ENCODE measurements at regions not wholly inside any gene's neighbourhood (a gene's known extent, or its start where the extent isn't known, plus 50 kb on each side); places are given as distances from the start of the nearest gene placed in this dataset.

DNA sequence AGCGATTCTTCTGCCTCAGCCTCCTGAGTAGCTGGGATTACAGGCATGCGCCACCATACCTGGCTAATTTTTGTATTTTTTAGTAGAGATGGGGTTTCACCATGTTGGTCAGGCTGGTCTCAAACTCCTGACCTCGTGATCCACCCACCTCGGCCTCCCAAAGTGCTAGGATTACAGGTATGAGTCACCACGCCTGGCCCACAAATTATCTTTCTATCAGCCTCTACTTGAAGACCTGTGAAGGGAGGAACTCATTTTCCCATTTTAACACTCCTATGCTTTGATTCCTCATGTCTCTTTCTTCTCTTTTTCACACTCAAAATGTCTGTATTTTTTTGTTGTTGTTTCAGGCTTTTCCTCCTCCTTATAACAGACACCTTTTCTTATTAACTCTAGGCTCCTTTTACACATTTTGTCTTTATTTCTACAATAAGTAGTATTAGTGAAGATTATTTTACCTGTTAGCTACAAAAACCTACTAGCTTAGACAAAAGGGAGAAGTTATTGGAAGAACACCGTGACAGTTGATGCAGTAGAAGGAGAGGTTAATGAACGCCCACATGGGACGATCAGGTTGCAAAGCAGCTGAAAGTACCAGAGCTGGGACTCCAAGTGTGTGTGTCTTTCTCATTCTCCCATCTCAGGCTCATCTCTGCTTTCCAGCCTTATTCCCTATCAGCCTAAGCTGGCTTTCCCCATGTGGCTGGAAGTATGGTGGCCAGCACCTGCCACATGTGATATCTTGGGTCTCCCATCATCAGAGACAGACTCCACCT lies 97.6 kb upstream of the AGAP1 start:
- TF ChIP-seq, protein P1, sequence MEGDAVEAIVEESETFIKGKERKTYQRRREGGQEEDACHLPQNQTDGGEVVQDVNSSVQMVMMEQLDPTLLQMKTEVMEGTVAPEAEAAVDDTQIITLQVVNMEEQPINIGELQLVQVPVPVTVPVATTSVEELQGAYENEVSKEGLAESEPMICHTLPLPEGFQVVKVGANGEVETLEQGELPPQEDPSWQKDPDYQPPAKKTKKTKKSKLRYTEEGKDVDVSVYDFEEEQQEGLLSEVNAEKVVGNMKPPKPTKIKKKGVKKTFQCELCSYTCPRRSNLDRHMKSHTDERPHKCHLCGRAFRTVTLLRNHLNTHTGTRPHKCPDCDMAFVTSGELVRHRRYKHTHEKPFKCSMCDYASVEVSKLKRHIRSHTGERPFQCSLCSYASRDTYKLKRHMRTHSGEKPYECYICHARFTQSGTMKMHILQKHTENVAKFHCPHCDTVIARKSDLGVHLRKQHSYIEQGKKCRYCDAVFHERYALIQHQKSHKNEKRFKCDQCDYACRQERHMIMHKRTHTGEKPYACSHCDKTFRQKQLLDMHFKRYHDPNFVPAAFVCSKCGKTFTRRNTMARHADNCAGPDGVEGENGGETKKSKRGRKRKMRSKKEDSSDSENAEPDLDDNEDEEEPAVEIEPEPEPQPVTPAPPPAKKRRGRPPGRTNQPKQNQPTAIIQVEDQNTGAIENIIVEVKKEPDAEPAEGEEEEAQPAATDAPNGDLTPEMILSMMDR (IDR thresholded peaks at IDR 0.05; ENCODE audit: insufficient read depth in 1 of 2, low read depth in 1 of 2, low read length in 1 of 2, severe bottlenecking in 1 of 2, unreplicated experiment in 1 of 2): no peak
- BruUV-seq (replicated peaks): no TSS peak
- no peak overlapping the region for H3K27ac Mint-ChIP-seq (ENCODE audit: unreplicated experiment)
- Histone ChIP-seq H3K4me3 (ENCODE audit: low read depth, low read length) (no peak overlapping the region), H3K36me3 (ENCODE audit: control insufficient read depth, insufficient read depth, low read length) (no peaks in the 10 kb centered on the region), H3K9me3 (no peaks in the 10 kb centered on the region; the same call in 1 of the 2 replicates), H3K4me1 (no peaks in the 10 kb centered on the region), H3K27me3 (replicated peaks; ENCODE audit: control insufficient read depth, insufficient read depth, low read length) (no peaks in the 10 kb centered on the region)
- ChIA-PET POLR2A (no interaction called here), CTCF (no interaction called here)
- no peak for DNase-seq
- no peak overlapping the region for H3K4me3 Mint-ChIP-seq (ENCODE audit: unreplicated experiment)
- H3K27me3 Mint-ChIP-seq (ENCODE audit: insufficient read depth, unreplicated experiment): no peaks in the 10 kb centered on the region
- H3K9me3 Mint-ChIP-seq (ENCODE audit: unreplicated experiment): peaks cover 12% of the 10 kb centered on the region
- H3K4me1 Mint-ChIP-seq (ENCODE audit: low read depth, unreplicated experiment): peaks cover 6% of the 10 kb centered on the region
- intact Hi-C loops (cut with micrococcal nuclease; ENCODE audit: unreplicated experiment): no loop called here
- H3K36me3 Mint-ChIP-seq (ENCODE audit: insufficient read depth, unreplicated experiment): no peaks in the 10 kb centered on the region

DNA sequence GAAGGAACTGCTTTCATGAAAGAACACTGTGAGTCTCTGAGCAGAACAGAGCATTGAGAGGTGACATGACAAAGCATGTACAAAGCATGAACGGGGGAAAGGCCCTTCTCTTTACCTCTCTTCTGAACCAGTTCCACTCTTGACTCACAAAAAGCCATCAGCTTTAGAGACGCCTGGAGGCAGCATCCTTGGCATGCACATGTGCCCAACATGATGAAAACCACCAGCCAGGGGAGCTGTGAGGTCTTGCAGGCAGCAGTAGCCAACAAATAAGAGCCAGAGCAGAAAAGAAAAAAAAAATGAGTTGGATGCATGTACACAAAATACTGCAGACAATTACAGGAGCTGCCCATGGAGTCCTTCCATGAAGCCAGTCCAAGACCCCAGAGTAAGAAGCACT lies 95.5 kb upstream of the AGAP1 start:
- peaks cover 6% of the 10 kb centered on the region for H3K4me1 Mint-ChIP-seq (ENCODE audit: low read depth, unreplicated experiment)
- no peaks in the 10 kb centered on the region for H3K36me3 Mint-ChIP-seq (ENCODE audit: insufficient read depth, unreplicated experiment)
- H3K9me3 Mint-ChIP-seq (ENCODE audit: unreplicated experiment): peaks cover 12% of the 10 kb centered on the region
- DNase-seq: no peak
- TF ChIP-seq, protein P1 (IDR thresholded peaks at IDR 0.05; ENCODE audit: insufficient read depth in 1 of 2, low read depth in 1 of 2, low read length in 1 of 2, severe bottlenecking in 1 of 2, unreplicated experiment in 1 of 2): no peak
- intact Hi-C loops (cut with micrococcal nuclease; ENCODE audit: unreplicated experiment): no loop called here
- no peak overlapping the region for H3K4me3 Mint-ChIP-seq (ENCODE audit: unreplicated experiment)
- H3K4me1 ChIP-seq: no peaks in the 10 kb centered on the region
- H3K9me3 ChIP-seq: no peaks in the 10 kb centered on the region; the same call in 1 of the 2 replicates
- no peaks in the 10 kb centered on the region for H3K27me3 Mint-ChIP-seq (ENCODE audit: insufficient read depth, unreplicated experiment)
- no peak overlapping the region for H3K4me3 ChIP-seq (ENCODE audit: low read depth, low read length)
- POLR2A ChIA-PET: no interaction called here
- no peaks in the 10 kb centered on the region for H3K36me3 ChIP-seq (ENCODE audit: control insufficient read depth, insufficient read depth, low read length)
- no peak overlapping the region for H3K27ac Mint-ChIP-seq (ENCODE audit: unreplicated experiment)
- no peaks in the 10 kb centered on the region for H3K27me3 ChIP-seq (replicated peaks; ENCODE audit: control insufficient read depth, insufficient read depth, low read length)
- no TSS peak for BruUV-seq (replicated peaks)
- CTCF ChIA-PET: no interaction called here

DNA sequence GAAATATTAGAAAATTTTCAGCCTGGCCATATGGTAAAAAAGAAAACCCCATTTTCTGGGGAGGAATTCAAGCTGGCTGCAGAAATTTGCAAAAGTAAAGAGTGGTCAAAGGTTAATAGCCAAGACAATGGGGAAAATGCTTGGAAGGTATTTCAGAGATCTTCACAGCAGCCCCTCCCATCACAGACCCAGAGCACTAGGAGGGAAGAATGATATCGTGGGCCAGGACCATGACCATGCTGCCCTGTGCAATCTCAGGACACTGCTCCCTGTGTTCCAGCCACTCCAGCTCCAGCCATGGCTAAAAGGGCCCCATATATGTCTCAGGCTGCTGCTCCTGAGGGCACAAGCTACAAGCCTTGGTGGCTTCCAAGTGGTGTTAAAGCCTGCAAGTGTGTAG lies 93.9 kb upstream of the AGAP1 start:
- H3K4me3 ChIP-seq (ENCODE audit: low read depth, low read length): no peak overlapping the region
- intact Hi-C loops (cut with micrococcal nuclease; ENCODE audit: unreplicated experiment): no loop called here
- Mint-ChIP-seq H3K27me3 (ENCODE audit: insufficient read depth, unreplicated experiment) (no peaks in the 10 kb centered on the region), H3K36me3 (ENCODE audit: insufficient read depth, unreplicated experiment) (no peaks in the 10 kb centered on the region), H3K9me3 (ENCODE audit: unreplicated experiment) (peaks cover 12% of the 10 kb centered on the region), H3K4me3 (ENCODE audit: unreplicated experiment) (no peak overlapping the region), H3K4me1 (ENCODE audit: low read depth, unreplicated experiment) (no peaks in the 10 kb centered on the region), H3K27ac (ENCODE audit: unreplicated experiment) (no peak overlapping the region)
- BruUV-seq (replicated peaks): no TSS peak
- no peak for DNase-seq
- no peaks in the 10 kb centered on the region for H3K4me1 ChIP-seq
- H3K27me3 ChIP-seq (replicated peaks; ENCODE audit: control insufficient read depth, insufficient read depth, low read length): no peaks in the 10 kb centered on the region
- TF ChIP-seq, protein P1 (IDR thresholded peaks at IDR 0.05; ENCODE audit: insufficient read depth in 1 of 2, low read depth in 1 of 2, low read length in 1 of 2, severe bottlenecking in 1 of 2, unreplicated experiment in 1 of 2): no peak
- no peaks in the 10 kb centered on the region; the same call in 1 of the 2 replicates for H3K9me3 ChIP-seq
- POLR2A ChIA-PET: no interaction called here
- CTCF ChIA-PET: no interaction called here
- H3K36me3 ChIP-seq (ENCODE audit: control insufficient read depth, insufficient read depth, low read length): no peaks in the 10 kb centered on the region
